ENCODE measurements at regions not wholly inside any gene's neighbourhood (a gene's known extent, or its start where the extent isn't known, plus 50 kb on each side); places are given as distances from the start of the nearest gene placed in this dataset.

DNA sequence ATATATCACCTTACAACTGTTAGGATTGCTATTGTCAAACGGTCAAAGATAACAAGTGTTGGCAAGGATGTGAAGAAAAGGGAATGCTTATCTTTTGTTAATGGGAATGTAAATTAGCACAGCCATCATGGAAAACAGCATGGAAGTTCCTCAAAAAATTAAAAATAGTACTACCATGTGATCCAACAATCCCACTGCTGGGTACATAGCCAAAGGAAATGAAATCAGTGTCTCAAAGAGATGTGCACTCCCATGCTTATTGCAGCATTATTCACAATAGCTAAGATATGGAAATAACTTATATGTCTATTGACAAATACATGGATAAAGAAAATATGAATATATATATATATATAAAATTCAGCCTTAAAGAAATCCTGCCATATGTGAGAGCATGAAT lies 274.6 kb downstream of the EDEM1 start:
- intact Hi-C loops (cut with DNase I), result no loop called here
- no peaks in the 10 kb centered on the region for H3K27me3 ChIP-seq
- no peak overlapping the region for H3K27ac ChIP-seq
- ATAC-seq (no peak), DNase-seq (no peak)
- peaks cover 0 to 23% of the 10 kb centered on the region in 2 donors for H3K4me1 ChIP-seq
- TF ChIP-seq, protein P1, sequence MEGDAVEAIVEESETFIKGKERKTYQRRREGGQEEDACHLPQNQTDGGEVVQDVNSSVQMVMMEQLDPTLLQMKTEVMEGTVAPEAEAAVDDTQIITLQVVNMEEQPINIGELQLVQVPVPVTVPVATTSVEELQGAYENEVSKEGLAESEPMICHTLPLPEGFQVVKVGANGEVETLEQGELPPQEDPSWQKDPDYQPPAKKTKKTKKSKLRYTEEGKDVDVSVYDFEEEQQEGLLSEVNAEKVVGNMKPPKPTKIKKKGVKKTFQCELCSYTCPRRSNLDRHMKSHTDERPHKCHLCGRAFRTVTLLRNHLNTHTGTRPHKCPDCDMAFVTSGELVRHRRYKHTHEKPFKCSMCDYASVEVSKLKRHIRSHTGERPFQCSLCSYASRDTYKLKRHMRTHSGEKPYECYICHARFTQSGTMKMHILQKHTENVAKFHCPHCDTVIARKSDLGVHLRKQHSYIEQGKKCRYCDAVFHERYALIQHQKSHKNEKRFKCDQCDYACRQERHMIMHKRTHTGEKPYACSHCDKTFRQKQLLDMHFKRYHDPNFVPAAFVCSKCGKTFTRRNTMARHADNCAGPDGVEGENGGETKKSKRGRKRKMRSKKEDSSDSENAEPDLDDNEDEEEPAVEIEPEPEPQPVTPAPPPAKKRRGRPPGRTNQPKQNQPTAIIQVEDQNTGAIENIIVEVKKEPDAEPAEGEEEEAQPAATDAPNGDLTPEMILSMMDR (IDR thresholded peaks at IDR 0.05), result no peak
- no peak overlapping the region for H3K4me3 ChIP-seq
- no peaks in the 10 kb centered on the region for H3K9me3 ChIP-seq
- no peaks in the 10 kb centered on the region for H3K36me3 ChIP-seq

DNA sequence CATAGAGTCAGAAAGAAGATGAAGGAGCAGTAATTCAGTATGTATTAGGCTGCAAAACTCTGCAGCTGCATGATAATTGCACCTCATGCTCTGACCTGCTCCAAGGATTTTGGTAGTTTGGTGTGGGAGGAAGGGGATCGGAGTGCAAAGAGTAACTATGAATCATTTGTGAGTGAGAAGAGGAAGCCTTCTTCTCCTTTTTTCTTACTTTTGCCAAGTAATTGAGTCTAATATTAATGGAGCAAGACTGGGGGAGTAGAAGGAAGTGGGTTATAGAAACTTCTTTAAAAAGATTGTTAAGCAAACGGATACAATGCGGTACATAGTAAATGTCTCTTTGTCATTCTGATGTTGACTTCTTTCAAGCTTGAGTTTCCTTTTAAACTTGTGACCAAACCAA lies 276.5 kb downstream of the EDEM1 start:
- Histone ChIP-seq H3K36me3 (no peaks in the 10 kb centered on the region), H3K27ac (peak overlapping the region in 1 of 2 donors; percentile 73), H3K4me3 (no peak overlapping the region), H3K27me3 (no peaks in the 10 kb centered on the region), H3K4me1 (peaks cover 0 to 23% of the 10 kb centered on the region in 2 donors), H3K9me3 (no peaks in the 10 kb centered on the region)
- DNase-seq, result no peak
- TF ChIP-seq, protein P1 (IDR thresholded peaks at IDR 0.05), result no peak
- intact Hi-C loops (cut with DNase I), result no loop called here
- ATAC-seq, result peak; percentile 56

DNA sequence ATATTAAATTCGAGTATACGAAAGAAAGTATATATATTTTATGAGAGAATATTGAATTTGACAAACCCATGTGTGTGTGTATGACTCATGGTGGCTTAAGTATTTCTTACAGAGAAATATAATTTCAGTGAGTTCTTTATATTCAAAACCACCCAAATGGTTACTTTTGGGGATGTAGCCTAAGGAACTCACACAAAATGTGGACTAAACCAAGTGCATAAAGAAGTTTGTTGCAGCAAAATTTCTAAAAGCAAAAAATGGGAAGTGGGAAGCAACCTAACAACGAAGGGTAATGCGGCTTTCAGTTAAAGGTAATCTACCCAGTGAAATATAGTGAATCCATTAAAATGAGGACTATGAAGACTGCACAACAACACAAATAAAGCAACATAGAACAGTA lies 277.1 kb downstream of the EDEM1 start:
- H3K4me3 ChIP-seq, result no peak overlapping the region
- ATAC-seq (no peak), DNase-seq (no peak)
- H3K27ac ChIP-seq, result peak overlapping the region in 1 of 2 donors; percentile 73
- intact Hi-C loops (cut with DNase I), result no loop called here
- TF ChIP-seq, protein P1 (IDR thresholded peaks at IDR 0.05), result no peak
- H3K4me1 ChIP-seq, result peaks cover 0 to 23% of the 10 kb centered on the region in 2 donors
- no peaks in the 10 kb centered on the region for H3K36me3 ChIP-seq
- H3K27me3 ChIP-seq, result no peaks in the 10 kb centered on the region
- no peaks in the 10 kb centered on the region for H3K9me3 ChIP-seq

DNA sequence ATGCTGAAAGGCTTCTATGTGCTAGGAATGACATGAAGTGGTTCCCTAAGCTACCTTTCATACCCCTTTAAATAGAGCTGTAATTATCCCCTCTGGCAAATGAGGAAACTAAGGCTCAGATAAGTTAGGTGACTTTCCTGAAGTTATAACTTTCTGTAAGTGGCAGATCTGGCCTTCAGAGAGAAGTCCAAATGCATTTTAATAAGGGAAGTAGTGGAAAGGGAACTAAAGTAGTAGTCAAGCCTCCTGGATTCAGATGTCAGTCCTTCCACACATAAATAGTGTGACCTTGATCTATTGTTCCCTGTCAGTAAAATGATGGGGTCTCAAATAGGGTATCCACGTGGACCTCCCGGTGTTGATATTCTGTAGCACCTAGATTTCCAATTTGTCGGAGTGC lies 277.7 kb downstream of the EDEM1 start:
- Histone ChIP-seq H3K4me3 (no peak overlapping the region), H3K27ac (peak overlapping the region in 1 of 2 donors; percentile 73), H3K4me1 (peaks cover 0 to 23% of the 10 kb centered on the region in 2 donors), H3K9me3 (no peaks in the 10 kb centered on the region), H3K36me3 (no peaks in the 10 kb centered on the region), H3K27me3 (no peaks in the 10 kb centered on the region)
- TF ChIP-seq, protein P1 (IDR thresholded peaks at IDR 0.05), result no peak
- DNase-seq (no peak), ATAC-seq (peak; percentile 22)
- intact Hi-C loops (cut with DNase I), result no loop called here

DNA sequence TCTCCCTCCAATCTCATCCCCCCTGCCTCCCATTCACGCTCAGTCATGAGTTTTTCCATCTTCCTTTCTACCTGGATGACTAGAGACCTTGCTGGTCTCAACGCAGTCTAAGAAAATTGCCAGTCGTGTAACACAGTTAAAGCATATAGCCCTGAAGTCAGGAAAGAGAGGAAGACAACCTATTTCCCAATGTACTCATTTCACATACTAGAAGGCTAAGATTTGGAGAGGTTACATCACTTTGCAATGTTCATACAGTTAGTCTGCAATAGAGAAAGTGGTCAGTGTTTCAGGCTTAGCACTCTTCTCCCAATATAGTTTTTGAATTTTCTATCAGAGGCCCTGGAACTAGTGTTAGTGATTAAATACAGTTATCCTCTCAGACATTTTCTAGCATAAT lies 278.6 kb downstream of the EDEM1 start:
- DNase-seq (no peak), ATAC-seq (no peak)
- Histone ChIP-seq H3K9me3 (no peaks in the 10 kb centered on the region), H3K36me3 (no peaks in the 10 kb centered on the region), H3K4me1 (peaks cover 0 to 23% of the 10 kb centered on the region in 2 donors), H3K27me3 (no peaks in the 10 kb centered on the region), H3K27ac (no peak overlapping the region), H3K4me3 (no peak overlapping the region)
- intact Hi-C loops (cut with DNase I), result no loop called here
- TF ChIP-seq, protein P1 (IDR thresholded peaks at IDR 0.05), result no peak
